H4 (cell line): ENCODE measurements at regions not wholly inside any gene's neighbourhood (a gene's known extent, or its start where the extent isn't known, plus 50 kb on each side); places are given as distances from the start of the nearest gene placed in this dataset.
"Not testable (repeated sequence)": the region's sequence is repeated elsewhere in the genome, so short reads cannot be mapped to it uniquely, and the experiment has no call there.

Experiments
- DNase-seq: peaks from one replicate; pipeline ENCODE4 v3.0.0-alpha.2; 2015; ENCODE audit warnings: low spot score

DNA sequence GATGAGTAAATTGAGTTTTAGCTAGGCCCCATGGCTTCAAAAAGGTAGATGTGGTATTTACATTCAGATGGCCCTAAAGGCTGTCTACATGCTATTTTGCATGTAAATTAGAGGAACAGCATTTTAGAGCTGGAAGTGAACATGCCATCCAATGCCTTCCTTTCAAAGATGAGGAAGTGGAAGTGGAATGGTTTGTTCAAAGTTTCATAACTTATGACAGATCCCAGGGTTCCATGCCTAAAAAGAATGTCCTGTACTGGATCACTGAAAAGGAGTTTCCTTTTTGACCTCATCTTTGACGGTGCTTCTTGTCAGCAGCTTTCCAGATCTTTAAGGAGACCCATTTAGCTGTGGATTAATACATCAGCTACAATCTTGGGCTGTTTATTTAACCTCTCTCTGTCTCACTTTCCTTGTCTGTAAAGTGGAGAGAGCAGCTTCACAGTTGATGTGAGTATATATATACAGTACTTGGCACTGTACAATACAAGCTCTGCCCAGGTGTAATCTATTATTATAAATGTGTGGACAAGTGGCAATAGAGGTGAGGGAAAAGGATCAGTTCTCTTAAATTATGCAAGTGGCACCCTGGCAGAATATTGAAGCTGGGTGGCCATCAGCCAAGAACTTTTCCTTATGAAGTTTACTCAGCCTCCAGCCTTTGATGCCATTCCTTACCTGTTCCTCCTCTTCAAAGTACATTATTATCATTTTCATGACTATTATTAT, 68.7 kb upstream of the GOLGA8B start:
- no peak for DNase-seq

DNA sequence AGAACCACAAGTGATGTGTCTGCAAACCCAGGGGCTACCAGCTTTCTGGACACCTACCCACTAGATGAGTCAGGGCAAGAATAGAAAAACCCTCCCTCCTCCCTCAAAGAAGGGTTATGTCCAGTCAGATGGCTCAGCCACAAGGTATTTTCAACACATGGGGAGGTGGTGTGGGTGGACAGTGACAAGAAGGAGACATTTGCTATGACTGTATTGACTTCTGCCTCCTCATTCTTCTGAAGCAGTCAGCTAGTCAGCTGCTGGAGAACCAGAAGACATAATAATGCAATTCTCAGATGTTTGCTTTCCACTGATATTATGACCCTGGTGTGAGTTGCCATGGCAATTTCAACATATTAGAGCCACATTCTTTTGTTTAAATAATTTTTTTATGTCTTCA, 66.7 kb upstream of the GOLGA8B start:
- no peak for DNase-seq

GRCh38 chr15:34648294-34648631, 64.8 kb upstream of the GOLGA8B start:
- DNase-seq, result no peak

GRCh38 chr15:34647569-34648293, 64.3 kb upstream of the GOLGA8B start:
- no peak for DNase-seq

DNA sequence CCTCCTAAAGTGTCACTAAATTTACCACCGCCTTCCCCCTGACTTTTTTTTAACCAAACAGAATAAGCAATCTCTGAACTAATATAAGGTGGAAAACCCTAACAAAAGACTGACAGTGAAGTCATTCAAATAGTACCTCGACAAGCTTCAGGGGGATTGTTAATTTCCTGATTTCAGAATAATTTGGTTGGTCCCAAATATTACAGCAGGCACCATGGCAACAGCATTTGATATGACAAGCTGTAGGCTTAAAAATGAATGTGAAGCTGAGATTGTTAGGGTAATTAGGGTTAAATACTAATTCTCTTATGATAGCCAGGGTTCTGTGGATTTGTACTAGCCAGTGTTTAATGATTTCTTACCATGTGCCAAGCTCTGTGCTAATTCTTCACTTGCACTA, 63.5 kb upstream of the GOLGA8B start:
- no peak for DNase-seq

DNA sequence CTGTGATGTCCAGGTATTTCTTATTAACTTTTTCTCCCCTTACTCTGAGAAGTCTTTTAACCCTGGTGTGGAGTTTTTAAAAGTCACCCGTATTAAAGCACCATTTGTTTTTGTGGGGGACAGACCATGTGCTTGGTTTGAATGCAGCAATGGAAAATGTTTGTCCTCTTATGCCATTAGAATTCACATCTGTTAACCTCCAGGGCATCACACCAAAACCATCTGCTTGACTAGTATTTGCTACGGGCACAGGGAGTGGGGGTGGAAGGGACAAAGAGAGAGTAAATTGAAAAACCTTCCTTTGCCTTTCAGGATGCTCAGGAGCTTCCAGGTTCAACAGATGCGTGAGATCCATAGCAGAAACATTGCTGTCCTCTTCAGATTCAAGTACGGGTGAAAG, 61.4 kb upstream of the GOLGA8B start:
- DNase-seq, result no peak

DNA sequence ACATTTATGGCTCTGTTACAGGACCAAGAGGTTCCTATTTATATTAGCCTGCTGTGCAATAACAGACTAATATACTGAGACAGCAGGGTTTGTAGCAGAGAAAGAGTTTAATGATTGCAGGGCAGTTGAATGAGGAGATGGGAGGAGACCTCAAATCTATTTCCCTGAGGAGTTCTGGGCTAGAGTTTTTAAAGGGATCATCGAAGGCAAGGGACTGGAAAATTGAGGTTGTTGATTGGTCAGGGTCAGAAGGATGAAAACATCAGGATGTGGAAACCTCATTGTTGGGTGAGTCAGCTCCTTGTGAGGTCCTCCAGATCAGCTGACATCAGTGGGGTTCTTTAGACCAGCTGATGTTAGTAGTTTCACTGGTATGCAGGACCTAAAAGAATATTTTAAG, 60.6 kb upstream of the GOLGA8B start:
- DNase-seq, result peak; percentile 52

- no peak for DNase-seq
These were observed 58.8 kb upstream of the GOLGA8B start for GRCh38 chr15:34642247-34642646.

DNA sequence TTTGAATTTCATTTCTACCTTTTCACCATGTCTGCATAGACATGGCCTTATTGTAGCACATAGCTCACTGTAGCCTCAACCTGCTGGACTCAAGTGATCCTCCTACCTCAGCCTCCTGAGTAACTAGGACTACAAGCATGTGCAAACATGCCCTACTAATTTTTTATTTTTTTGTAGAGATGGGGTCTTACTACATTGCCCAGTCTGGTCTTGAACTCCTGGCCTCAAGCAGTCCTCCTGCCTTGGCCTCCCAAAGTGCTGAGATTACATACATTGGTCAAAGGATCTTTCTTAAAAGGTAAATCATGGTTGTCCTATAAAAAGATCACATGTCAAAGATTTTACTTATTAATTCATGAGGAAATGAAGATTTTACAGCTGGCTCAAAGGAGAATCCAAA, 57.2 kb upstream of the GOLGA8B start:
- no peak for DNase-seq

DNA sequence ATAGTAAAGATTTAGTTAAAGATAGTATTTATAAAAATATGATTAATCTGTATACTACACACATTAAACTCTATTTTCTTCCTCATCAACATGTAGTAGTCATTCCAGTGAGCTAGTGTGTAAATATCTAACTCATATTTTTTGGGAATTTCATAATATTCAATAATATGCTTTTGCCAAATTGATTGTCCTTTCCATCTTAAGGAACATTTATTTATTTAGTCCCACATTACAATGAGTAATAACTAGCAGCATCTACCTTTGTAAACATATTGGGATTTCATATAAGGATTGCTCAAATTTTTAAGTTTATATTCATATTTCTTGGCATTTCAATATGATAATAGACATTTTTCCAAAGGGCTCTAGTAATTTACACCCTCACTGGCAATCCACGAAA, 53.9 kb upstream of the GOLGA8B start:
- DNase-seq, result no peak

DNA sequence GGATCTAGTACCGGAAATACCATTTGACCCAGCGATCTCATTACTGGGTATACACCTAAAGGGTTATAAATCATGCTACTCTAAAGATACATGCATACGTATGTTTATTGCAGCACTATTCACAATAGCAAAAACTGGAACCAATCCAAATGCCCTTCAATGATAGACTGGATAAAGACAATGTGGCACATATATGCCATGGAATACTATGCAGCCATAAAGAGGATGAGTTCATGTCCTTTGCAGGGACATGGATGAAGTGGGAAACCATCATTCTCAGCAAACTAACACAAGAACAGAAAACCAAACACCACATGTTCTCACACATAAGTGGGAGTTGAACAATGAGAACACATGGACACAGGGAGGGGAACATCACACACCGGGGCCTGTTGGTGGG, 50.2 kb upstream of the GOLGA8B start:
- not testable (repeated sequence) for DNase-seq
